LNCAP (cell line): ENCODE measurements at regions not wholly inside any gene's neighbourhood (a gene's known extent, or its start where the extent isn't known, plus 50 kb on each side); places are given as distances from the start of the nearest gene placed in this dataset.

Experiments
- CTCF ChIP-seq: fragments of 450-650 bp; IDR thresholded peaks from 2 replicates; pipeline ENCODE4 v1.5.1; 2017; ENCODE audit warnings: mild to moderate bottlenecking

DNA sequence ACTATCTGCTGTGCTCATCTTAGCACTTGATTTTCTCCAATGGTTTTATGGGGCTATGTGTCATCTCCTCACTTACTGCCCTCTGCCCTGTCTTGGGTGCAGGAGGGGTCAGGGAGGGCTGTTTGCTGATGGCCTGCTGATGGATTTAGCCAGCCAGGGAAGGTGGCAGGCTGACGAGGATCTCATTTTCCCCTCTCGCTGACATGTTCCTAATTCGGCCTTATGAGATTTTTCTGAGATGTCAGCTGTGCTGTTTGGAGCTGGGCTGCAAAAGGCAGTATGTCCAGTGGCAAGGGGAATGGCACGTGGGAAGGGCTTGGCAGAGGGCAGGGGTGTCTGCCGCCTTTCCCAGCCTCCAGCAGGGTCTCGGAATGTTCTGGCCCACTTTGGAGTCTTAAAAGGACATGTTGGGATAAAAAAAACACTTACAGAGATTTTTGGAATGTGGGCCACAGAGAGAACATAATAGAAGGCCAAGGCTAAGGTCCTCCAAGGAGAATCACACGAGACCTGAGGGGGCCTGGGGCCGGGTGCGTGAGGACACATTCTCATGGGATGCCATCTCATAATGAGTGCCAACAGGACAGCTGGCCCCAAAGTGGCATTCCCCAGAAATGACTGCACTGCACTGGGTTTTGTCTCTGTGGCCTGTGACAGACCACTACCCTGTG, 303.8 kb downstream of the TLE3 start:
- no peak for TF ChIP-seq CTCF

DNA sequence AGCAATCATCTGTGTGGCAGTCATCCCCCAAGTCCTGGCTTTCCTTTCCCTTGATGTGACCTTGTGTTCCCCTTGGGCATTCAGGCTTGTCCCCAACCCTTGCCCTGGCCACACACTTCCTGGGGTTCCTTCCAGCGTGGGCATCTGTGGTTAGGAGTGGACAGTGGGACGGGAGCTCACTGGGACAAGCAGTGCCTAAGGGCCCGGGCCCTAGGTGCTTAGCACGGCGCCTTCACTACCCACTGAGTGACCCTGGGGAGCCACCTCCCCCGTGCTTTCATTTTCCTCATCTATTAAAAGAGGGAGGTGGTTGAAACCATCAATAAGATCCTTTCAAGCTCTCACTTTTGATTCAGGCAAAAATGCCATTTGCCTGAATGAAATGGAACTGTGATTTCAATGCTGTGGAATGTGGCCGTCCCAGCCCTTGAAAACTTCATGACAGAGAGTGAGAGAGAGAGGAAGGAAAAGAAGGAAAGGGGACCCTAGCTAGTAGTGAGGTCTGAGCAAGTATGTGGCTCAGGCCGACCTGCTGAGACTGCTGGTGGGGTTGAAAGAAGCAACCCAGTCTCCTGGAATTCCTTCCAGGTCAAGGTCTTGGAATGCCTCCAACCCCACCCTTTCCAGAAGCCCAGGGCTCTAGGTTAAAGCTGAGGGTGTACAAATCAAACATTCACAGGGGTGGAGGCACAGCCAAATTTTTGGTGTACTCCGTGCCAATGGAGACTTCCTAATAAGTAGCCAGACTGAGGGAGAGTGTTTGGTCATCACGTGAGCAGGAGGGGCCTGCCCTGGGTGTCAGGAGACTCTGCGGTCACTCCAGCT, 302.9 kb downstream of the TLE3 start:
- no peak for TF ChIP-seq CTCF

- no peak for TF ChIP-seq CTCF
Observed at GRCh38 chr15:69795601-69796000, 302.1 kb downstream of the TLE3 start.

DNA sequence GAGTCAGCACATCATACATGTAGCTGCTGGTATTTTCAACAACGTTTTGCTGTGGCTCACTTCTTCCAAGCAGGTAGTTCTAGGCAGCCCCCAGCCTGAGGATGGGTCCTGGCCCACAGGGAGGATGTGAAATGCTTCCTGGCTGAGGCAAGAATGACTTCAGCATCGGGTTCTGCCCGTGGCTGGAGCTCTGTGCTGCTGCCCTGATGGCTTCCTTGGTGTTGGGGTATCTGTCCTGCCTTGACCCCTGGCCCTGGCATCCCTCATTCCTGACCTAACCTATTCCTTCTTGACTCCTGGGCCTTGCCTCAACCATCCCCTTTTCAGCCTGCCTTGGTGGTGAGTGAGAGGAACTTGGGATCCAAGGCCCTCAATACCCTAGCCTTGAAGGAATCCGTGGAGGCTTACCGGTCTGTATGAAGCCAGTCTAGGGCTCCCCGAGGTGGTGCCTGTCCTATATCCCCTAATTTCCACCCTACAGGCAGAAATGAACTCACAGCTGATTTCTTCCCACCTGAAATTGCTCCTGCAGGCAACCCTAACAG, 300.6 kb downstream of the TLE3 start:
- TF ChIP-seq CTCF, result no peak

DNA sequence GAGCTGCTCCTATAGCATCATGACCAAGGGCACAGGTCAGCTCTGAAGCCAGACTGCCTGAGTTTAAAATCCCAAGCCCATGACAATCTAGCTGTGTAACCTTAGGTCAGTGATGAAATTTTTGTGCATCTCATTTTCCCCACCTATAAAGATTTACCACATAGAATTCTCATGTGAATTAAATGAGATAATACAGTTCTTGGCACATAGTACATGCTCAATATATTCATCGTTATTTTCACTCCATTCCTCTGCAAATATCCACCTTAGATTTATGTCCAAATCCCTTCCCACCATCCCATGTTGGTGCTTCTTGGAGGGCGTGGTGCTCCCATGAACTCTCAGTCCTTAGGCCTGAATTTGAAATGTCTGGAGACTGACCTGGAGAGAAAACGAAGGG, 300.1 kb downstream of the TLE3 start:
- TF ChIP-seq CTCF, result no peak

- no peak for TF ChIP-seq CTCF
Observed at GRCh38 chr15:69798481-69799250, 299.1 kb downstream of the TLE3 start.

DNA sequence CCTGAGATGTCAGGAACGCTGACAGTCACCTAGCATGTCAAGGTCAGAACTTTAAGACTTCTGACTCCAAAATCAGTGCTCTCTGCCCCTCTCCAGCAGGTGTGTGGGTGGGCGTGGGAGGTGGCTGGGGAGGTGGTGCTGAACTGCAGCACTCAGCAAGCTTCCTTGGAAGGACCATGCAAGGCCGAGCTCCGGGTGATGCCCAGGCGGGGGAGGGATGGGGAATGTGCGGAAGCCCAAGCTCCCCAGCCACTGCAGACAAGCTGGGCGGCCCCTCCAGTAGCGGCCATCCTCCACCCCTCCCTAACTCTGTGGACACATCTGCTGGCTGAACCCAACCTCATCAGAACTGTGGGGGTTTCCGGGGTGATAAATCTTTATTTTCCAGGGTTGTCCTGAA, 296.6 kb downstream of the TLE3 start:
- TF ChIP-seq CTCF, result no peak
